SK-N-SH treated with all-trans-retinoic acid at 6 μM for 48 hours (cell line): ENCODE measurements at regions not wholly inside any gene's neighbourhood (a gene's known extent, or its start where the extent isn't known, plus 50 kb on each side); places are given as distances from the start of the nearest gene placed in this dataset.

ENCODE experiments used
- ATAC-seq: fragments of 200-7000 bp; cut with Tn5 transposase; 3 replicates; pipeline ENCODE4 v1.9.1; 2020; ENCODE audit warnings: mild to moderate bottlenecking, moderate library complexity
- ARNTL ChIP-seq: fragments of 450-650 bp; formaldehyde crosslinking; IDR thresholded peaks from 2 replicates; pipeline ENCODE4 v1.5.0; 2020; ENCODE audit warnings: low read depth, mild to moderate bottlenecking, moderate library complexity, borderline replicate concordance
- BACH2 ChIP-seq: fragments of 250-450 bp; sonication (Bioruptor Pico); IDR thresholded peaks from 2 replicates; pipeline ENCODE4 v1.9.0; 2021; ENCODE audit warnings: mild to moderate bottlenecking, borderline replicate concordance
- CSDC2 ChIP-seq: fragments of 250-450 bp; sonication (Bioruptor Pico); IDR thresholded peaks from 2 replicates; pipeline ENCODE4 v1.5.0; 2020; ENCODE audit warnings: mild to moderate bottlenecking, moderate library complexity
- ESRRG ChIP-seq: fragments of 250-450 bp; sonication (Bioruptor Pico); IDR thresholded peaks from 2 replicates; pipeline ENCODE4 v1.6.1; 2021; ENCODE audit warnings: mild to moderate bottlenecking
- GLIS3 ChIP-seq: fragments of 250-450 bp; sonication (Bioruptor Pico); IDR thresholded peaks from 2 replicates; pipeline ENCODE4 v1.5.0; 2020; ENCODE audit warnings: mild to moderate bottlenecking, moderate library complexity
- ISL1 ChIP-seq: fragments of 250-450 bp; sonication (Bioruptor Pico); IDR thresholded peaks from 2 replicates; pipeline ENCODE4 v2.1.2; 2022; ENCODE audit warnings: mild to moderate bottlenecking, moderate library complexity
- OSR1 ChIP-seq: fragments of 250-450 bp; sonication (Bioruptor Pico); IDR thresholded peaks from 2 replicates; pipeline ENCODE4 v1.8.0; 2022; ENCODE audit warnings: moderate library complexity, mild to moderate bottlenecking, inconsistent platforms
- PPARA ChIP-seq: fragments of 250-450 bp; sonication (Bioruptor Pico); IDR thresholded peaks from 2 replicates; pipeline ENCODE4 v1.5.0; 2020; ENCODE audit warnings: mild to moderate bottlenecking, borderline replicate concordance
- RARB ChIP-seq: fragments of 250-450 bp; sonication (Bioruptor Pico); IDR thresholded peaks from 2 replicates; pipeline ENCODE4 v1.8.0; 2021; ENCODE audit warnings: mild to moderate bottlenecking, moderate library complexity
- SNAI2 ChIP-seq: fragments of 250-450 bp; sonication (Bioruptor Pico); IDR thresholded peaks from 2 replicates; pipeline ENCODE4 v1.5.0; 2020; ENCODE audit warnings: mild to moderate bottlenecking, moderate library complexity
- TCF4 ChIP-seq: fragments of 250-450 bp; sonication (Bioruptor Pico); IDR thresholded peaks from 2 replicates; pipeline ENCODE4 v1.8.0; 2021; ENCODE audit warnings: mild to moderate bottlenecking, moderate library complexity, borderline replicate concordance
- TOX ChIP-seq: fragments of 250-450 bp; sonication (Bioruptor Pico); IDR thresholded peaks from 2 replicates; pipeline ENCODE4 v1.8.0; 2021; ENCODE audit warnings: mild to moderate bottlenecking, moderate library complexity, borderline replicate concordance
- ZC3H10 ChIP-seq: fragments of 250-450 bp; sonication (Bioruptor Pico); IDR thresholded peaks from 2 replicates; pipeline ENCODE4 v1.5.1; 2021; ENCODE audit warnings: mild to moderate bottlenecking, moderate library complexity
- ZFP3 ChIP-seq: fragments of 250-450 bp; sonication (Bioruptor Pico); IDR thresholded peaks from 2 replicates; pipeline ENCODE4 v1.5.0; 2020; ENCODE audit warnings: mild to moderate bottlenecking, moderate library complexity
- ZNF565 ChIP-seq: fragments of 450-650 bp; formaldehyde crosslinking; conservative IDR thresholded peaks from 2 replicates; pipeline ENCODE4 v1.5.0; 2020; ENCODE audit warnings: low read depth, mild to moderate bottlenecking, moderate library complexity
- ZNF70 ChIP-seq: fragments of 450-650 bp; formaldehyde crosslinking; IDR thresholded peaks from 2 replicates; pipeline ENCODE4 v1.5.0; 2020; ENCODE audit warnings: mild to moderate bottlenecking, moderate library complexity
- ZNF8 ChIP-seq: fragments of 450-650 bp; formaldehyde crosslinking; IDR thresholded peaks from 2 replicates; pipeline ENCODE4 v1.5.0; 2020; ENCODE audit warnings: mild to moderate bottlenecking, moderate library complexity
- TF ChIP-seq, protein P1 (sequence below): fragments of 250-450 bp; sonication (Bioruptor Pico); IDR thresholded peaks from 2 replicates; pipeline ENCODE4 v1.8.0; 2021; ENCODE audit warnings: low read depth, mild to moderate bottlenecking, moderate library complexity, borderline replicate concordance
- TF ChIP-seq, protein P2 (sequence below): fragments of 250-450 bp; sonication (Bioruptor Pico); IDR thresholded peaks from 2 replicates; pipeline ENCODE4 v1.5.1; 2020; ENCODE audit warnings: low read depth, mild to moderate bottlenecking, moderate library complexity
- TF ChIP-seq, protein P3 (sequence below): fragments of 250-450 bp; sonication (Bioruptor Pico); IDR thresholded peaks from 2 replicates; pipeline ENCODE4 v1.5.1; 2021; ENCODE audit warnings: mild to moderate bottlenecking, moderate library complexity
- TF ChIP-seq, protein P4 (sequence below): fragments of 250-450 bp; sonication (Bioruptor Pico); IDR thresholded peaks from 2 replicates; pipeline ENCODE4 v1.5.0; 2020; ENCODE audit warnings: mild to moderate bottlenecking, moderate library complexity
- TF ChIP-seq, protein P5 (sequence below): fragments of 250-450 bp; sonication (Bioruptor Pico); IDR thresholded peaks from 2 replicates; pipeline ENCODE4 v1.8.0; 2020; ENCODE audit warnings: mild to moderate bottlenecking, moderate library complexity, borderline replicate concordance

DNA sequence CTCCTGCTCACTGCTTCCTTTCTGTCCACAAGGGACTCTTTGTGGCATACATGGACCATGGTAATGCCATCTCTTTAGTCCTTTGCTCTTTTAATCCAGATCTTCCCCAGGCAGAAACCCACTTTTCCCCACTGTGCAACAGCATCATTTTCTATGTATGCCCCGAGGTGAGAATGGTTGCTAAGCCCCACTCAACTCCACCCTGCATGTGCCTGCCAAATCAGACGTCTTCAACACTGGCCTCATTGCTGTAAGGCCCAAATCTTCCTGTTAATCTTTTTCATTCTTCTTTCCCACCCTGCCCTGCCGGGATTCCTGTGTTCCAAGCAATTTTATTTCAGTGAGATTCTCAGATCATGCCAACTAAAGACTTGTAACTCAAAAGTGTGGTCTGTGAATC lies 328.4 kb downstream of the PAX3 start:
- TF ChIP-seq, protein P1, sequence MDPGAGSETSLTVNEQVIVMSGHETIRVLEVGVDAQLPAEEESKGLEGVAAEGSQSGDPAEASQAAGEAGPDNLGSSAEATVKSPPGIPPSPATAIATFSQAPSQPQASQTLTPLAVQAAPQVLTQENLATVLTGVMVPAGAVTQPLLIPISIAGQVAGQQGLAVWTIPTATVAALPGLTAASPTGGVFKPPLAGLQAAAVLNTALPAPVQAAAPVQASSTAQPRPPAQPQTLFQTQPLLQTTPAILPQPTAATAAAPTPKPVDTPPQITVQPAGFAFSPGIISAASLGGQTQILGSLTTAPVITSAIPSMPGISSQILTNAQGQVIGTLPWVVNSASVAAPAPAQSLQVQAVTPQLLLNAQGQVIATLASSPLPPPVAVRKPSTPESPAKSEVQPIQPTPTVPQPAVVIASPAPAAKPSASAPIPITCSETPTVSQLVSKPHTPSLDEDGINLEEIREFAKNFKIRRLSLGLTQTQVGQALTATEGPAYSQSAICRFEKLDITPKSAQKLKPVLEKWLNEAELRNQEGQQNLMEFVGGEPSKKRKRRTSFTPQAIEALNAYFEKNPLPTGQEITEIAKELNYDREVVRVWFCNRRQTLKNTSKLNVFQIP (CRISPR knock-in tag) = no peak
- TF ChIP-seq ZNF8 (CRISPR knock-in tag) (no peak), ZNF70 (CRISPR knock-in tag) (no peak), ZFP3 (CRISPR knock-in tag) (no peak), ISL1 (CRISPR knock-in tag) (no peak), ZC3H10 (no peak), OSR1 (CRISPR knock-in tag) (no peak), BACH2 (no peak), PPARA (CRISPR knock-in tag) (no peak), TOX (no peak), CSDC2 (CRISPR knock-in tag) (no peak), ESRRG (CRISPR knock-in tag) (no peak), RARB (CRISPR knock-in tag) (no peak), ZNF565 (no peak), SNAI2 (CRISPR knock-in tag) (no peak)
- TF ChIP-seq, protein P2, sequence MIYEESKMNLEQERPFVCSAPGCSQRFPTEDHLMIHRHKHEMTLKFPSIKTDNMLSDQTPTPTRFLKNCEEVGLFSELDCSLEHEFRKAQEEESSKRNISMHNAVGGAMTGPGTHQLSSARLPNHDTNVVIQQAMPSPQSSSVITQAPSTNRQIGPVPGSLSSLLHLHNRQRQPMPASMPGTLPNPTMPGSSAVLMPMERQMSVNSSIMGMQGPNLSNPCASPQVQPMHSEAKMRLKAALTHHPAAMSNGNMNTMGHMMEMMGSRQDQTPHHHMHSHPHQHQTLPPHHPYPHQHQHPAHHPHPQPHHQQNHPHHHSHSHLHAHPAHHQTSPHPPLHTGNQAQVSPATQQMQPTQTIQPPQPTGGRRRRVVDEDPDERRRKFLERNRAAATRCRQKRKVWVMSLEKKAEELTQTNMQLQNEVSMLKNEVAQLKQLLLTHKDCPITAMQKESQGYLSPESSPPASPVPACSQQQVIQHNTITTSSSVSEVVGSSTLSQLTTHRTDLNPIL (CRISPR knock-in tag) = no peak
- TF ChIP-seq, all 23 proteins: peak for 0
- no peak for ATAC-seq

DNA sequence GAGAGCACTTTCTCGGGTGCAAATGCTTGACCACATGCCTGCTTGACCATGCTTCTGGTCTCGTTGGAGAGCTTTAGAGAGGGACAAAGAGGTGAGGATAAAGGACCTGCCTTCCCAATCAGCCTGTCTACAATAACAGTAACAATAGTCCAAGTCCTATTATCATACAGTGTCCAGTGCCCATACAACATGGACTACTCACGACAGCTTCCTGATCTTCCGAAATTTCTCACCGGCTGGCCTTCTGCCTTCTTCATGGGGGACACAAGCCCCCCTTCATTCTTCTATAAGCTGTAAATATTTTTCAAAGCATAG lies 329.0 kb downstream of the PAX3 start:
- TF ChIP-seq, protein P3, sequence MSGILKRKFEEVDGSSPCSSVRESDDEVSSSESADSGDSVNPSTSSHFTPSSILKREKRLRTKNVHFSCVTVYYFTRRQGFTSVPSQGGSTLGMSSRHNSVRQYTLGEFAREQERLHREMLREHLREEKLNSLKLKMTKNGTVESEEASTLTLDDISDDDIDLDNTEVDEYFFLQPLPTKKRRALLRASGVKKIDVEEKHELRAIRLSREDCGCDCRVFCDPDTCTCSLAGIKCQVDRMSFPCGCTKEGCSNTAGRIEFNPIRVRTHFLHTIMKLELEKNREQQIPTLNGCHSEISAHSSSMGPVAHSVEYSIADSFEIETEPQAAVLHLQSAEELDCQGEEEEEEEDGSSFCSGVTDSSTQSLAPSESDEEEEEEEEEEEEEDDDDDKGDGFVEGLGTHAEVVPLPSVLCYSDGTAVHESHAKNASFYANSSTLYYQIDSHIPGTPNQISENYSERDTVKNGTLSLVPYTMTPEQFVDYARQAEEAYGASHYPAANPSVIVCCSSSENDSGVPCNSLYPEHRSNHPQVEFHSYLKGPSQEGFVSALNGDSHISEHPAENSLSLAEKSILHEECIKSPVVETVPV (CRISPR knock-in tag) = no peak
- TF ChIP-seq ZNF565 (no peak), ZNF8 (CRISPR knock-in tag) (no peak), OSR1 (CRISPR knock-in tag) (no peak), ZFP3 (CRISPR knock-in tag) (no peak), ZC3H10 (no peak), ARNTL (CRISPR knock-in tag) (no peak), TCF4 (CRISPR knock-in tag) (no peak)
- TF ChIP-seq, protein P1 (CRISPR knock-in tag) = no peak
- TF ChIP-seq, protein P4, sequence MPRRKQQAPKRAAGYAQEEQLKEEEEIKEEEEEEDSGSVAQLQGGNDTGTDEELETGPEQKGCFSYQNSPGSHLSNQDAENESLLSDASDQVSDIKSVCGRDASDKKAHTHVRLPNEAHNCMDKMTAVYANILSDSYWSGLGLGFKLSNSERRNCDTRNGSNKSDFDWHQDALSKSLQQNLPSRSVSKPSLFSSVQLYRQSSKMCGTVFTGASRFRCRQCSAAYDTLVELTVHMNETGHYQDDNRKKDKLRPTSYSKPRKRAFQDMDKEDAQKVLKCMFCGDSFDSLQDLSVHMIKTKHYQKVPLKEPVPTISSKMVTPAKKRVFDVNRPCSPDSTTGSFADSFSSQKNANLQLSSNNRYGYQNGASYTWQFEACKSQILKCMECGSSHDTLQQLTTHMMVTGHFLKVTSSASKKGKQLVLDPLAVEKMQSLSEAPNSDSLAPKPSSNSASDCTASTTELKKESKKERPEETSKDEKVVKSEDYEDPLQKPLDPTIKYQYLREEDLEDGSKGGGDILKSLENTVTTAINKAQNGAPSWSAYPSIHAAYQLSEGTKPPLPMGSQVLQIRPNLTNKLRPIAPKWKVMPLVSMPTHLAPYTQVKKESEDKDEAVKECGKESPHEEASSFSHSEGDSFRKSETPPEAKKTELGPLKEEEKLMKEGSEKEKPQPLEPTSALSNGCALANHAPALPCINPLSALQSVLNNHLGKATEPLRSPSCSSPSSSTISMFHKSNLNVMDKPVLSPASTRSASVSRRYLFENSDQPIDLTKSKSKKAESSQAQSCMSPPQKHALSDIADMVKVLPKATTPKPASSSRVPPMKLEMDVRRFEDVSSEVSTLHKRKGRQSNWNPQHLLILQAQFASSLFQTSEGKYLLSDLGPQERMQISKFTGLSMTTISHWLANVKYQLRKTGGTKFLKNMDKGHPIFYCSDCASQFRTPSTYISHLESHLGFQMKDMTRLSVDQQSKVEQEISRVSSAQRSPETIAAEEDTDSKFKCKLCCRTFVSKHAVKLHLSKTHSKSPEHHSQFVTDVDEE = no peak
- no peak; the same call in 2 of the 3 replicates for ATAC-seq

DNA sequence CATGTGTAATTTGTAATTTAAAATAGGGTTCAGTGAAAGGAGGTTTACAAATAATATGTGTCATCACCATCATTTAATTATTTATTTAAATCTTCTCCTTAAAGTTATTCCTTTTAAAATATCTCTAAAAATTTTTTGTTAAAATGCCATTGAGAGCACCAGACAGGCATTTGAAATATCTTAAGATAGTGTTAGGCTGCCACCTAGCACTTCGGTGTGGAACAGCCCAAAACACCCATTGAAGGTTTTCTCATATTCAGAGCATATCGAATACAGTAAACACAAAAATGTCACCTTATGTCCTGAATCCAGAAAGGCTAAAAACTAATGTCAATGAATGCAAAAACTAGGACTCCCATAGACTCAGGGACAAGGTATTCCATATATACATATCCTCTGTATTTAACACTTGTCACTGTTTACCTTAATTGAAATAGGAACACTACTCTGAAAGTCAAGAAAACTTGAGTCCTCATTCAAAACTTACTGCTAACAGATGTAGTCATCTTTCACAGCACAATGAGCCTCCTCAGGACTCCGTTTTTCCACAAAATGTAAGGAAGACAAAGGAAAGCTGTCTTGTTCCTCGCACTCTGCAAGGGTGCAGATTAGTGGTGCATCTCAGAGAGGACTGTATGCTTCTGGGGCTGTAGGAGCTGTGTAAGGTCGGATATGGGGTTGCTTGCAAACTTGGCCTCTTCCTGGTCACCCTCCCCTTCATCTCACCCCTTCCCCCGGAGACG lies 329.5 kb downstream of the PAX3 start:
- peak; percentile 89 for ATAC-seq
- TF ChIP-seq TOX = no peak
- TF ChIP-seq, protein P4 = no peak
- no peak for TF ChIP-seq ISL1 (CRISPR knock-in tag)
- no peak for TF ChIP-seq ARNTL (CRISPR knock-in tag)
- TF ChIP-seq, protein P5, sequence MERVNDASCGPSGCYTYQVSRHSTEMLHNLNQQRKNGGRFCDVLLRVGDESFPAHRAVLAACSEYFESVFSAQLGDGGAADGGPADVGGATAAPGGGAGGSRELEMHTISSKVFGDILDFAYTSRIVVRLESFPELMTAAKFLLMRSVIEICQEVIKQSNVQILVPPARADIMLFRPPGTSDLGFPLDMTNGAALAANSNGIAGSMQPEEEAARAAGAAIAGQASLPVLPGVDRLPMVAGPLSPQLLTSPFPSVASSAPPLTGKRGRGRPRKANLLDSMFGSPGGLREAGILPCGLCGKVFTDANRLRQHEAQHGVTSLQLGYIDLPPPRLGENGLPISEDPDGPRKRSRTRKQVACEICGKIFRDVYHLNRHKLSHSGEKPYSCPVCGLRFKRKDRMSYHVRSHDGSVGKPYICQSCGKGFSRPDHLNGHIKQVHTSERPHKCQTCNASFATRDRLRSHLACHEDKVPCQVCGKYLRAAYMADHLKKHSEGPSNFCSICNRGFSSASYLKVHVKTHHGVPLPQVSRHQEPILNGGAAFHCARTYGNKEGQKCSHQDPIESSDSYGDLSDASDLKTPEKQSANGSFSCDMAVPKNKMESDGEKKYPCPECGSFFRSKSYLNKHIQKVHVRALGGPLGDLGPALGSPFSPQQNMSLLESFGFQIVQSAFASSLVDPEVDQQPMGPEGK (CRISPR knock-in tag) = no peak
- TF ChIP-seq BACH2 = no peak
- no peak for TF ChIP-seq GLIS3 (CRISPR knock-in tag)
- no peak for TF ChIP-seq RARB (CRISPR knock-in tag)
- TF ChIP-seq, protein P3 (CRISPR knock-in tag) = no peak
- no peak for TF ChIP-seq ZNF70 (CRISPR knock-in tag)
- TF ChIP-seq, all 23 proteins: peak for 0
